Suprapubic skin (tissue), 3 donors: ENCODE measurements at regions not wholly inside any gene's neighbourhood (a gene's known extent, or its start where the extent isn't known, plus 50 kb on each side); places are given as distances from the start of the nearest gene placed in this dataset.

ENCODE experiments used
- CTCF ChIP-seq, 2 donors: fragments of 200-600 bp in 1 of 2; fragments of 450-650 bp in 1 of 2; sonication (generic) in 1 of 2; IDR thresholded peaks; one replicate each; pipeline ENCODE4 v1.5.1; 2016 to 2019; ENCODE audit warnings: antibody characterized with exemption in 2 of 2, mild to moderate bottlenecking in 1 of 2, moderate library complexity in 1 of 2
- POLR2AphosphoS5 ChIP-seq, 3 donors: sonication (generic); formaldehyde crosslinking; IDR thresholded peaks; one replicate each; pipeline ENCODE4 v1.6.1; 2017; ENCODE audit warnings: antibody characterized with exemption in 3 of 3

- TF ChIP-seq CTCF (IDR thresholded peaks at IDR 0.05) (no peak), POLR2AphosphoS5 (IDR thresholded peaks at IDR 0.05) (no peak)
Measured at GRCh38 chr6:9100869-9101580, 665.7 kb upstream of the SLC35B3 start.
